ENCODE measurements at regions not wholly inside any gene's neighbourhood (a gene's known extent, or its start where the extent isn't known, plus 50 kb on each side); places are given as distances from the start of the nearest gene placed in this dataset.
"Not testable (repeated sequence)": the region's sequence is repeated elsewhere in the genome, so short reads cannot be mapped to it uniquely, and the experiment has no call there.

DNA sequence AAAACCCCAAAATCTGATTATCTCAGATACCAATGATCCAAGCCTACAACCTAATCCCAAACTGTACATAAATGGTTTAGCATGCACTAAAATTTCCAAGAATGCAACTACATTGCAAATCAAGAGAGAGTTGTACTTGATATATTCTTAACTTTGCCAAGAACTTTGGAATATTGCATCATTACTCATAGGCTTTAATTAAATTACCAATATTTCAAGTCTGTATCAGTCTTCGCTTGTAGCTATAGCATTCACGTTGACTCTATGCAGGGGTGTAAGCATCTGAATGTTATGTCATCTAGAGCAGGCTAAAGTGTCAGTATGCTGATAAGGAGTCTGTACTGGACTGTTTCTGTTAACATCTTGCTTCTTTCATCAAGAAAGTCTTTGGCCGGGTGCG is 56.3 kb downstream of the FOXI3 start:
- no peak for DNase-seq

DNA sequence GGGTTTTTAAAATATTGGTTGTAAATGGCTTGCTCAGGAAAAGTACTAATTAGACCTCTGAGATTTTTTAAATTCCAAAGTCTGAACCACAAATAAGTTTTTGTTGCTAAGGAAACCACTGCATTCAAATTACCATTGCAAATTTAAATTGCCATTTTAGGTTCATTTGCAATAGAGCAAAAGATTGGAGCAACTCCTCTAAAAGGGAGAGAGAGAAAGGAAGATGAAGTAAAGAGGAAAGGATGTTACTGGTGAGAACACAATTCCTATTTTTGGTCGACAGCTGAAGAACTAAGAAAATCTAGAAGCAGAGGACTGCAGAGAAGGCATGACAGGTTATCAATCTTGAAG is 74.9 kb downstream of the FOXI3 start:
- no peak for DNase-seq

DNA sequence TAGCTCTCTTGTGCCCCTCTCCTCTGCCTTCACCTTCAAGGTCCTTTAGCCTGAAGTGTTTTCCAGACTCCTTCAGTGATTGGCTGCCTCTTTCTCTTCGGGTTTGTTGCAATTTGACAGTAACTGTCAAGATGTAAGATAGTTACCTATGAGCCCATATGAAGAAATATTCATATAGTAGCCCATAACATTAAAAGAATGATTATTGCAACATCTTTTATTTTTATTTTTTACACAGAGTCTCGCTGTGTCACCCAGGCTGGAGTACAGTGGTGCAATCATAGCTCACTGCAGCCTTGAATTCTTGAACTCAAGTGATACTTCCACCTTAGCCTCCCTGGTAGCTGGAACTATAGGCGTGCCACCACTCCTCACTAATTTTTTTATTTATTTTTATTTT is 80.5 kb downstream of the FOXI3 start:
- DNase-seq: no peak

DNA sequence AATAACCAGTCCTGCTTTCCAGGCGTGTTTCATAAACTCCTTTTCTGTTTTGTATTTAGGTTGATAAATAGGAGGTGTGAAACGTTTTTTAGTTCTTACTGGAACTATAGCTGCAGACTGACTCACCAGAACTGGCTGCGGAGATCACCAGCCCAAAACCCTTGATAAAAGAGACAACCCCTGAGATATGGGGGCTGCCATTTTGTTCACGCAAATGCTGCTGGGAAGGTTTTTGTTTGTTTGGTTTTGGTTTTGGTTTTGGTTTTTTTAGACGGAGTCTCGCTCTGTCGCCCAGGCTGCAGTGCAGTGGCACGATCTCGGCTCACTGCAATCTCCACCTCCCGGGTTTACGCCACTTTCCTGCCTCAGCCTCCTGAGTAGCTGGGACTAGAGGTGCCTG is 87.1 kb downstream of the FOXI3 start:
- not testable (repeated sequence) for DNase-seq

DNA sequence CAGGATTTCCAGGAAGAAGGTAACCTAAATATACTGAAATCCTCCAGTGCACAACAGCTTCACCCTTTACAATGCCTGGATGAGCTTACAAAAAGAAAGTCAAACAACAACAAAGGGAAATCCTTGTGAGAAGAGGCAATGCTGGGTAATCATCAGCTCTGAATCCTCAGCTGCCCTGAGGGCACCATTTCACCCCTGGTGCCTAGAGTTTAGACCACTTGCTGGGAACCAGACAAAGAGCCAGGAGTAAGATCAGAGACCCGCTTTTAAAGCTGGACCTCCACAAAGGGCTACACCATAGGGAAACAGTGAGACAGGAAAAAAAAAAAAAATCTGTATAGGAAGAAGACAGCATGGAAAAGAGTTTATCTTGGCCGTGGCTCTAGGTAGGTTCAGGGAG is 97.0 kb downstream of the FOXI3 start:
- no peak for DNase-seq

DNA sequence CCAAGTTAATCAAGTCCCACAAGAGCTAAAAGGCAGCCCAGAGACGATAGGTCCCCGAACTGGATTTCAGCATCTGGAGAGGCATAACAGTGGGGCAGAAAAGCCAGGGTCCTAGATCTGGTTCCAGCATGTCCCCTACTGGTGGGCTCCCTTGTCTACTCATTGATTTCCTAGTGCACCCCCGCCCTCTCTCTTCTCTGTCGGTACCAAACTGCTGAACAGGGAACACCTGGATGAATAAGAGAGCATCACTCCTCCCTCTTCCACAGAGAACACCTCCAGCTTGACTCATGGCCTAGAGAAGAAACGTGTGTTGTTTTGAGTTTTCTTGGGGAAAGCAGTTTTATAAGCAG is 101.3 kb downstream of the FOXI3 start:
- no peak for DNase-seq

DNA sequence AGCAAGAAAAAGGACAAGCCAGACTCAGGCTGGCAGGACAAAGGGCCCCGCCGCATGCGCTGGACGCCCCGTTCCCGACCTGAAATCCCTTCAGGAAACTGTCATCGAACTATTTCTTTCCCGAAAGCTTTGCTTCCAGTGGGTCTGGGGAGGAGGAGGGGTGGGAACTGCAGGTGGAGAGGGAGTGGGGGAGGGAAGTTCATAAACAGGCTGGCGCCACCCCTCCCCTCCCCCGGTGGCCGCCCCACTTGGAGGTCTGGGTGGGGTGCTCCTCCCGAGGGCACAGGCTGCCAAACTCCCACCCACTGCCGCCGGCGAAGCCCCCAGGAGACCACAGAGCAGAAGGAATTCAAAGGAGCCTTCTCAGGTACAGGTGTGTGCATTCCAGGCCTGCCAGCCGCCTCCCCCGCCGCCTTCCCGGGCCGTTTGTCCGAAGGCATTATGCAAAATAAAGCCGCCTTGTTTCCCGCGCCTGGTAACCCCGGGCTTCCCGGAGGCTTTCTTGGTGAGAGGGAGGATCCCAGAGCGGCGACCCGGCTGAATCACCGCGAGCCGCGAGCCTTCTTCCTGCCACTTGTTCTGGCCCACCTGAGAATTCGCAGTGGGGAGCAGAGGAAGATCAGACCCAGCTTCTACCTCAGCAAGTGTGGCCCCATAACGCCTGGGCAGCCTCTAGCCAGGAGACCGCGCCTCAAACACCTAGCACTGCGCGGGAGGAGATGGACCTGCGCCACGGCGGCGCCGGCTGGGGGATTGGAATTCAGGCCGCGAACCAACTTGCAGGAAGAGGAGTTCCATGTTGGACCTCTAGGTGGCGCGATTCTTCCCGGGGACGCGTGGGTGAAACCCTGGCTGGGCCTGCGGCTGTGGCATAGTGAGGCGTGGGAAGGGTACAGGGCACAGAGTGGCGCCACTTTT is 101.9 kb downstream of the FOXI3 start:
- DNase-seq: no peak

DNA sequence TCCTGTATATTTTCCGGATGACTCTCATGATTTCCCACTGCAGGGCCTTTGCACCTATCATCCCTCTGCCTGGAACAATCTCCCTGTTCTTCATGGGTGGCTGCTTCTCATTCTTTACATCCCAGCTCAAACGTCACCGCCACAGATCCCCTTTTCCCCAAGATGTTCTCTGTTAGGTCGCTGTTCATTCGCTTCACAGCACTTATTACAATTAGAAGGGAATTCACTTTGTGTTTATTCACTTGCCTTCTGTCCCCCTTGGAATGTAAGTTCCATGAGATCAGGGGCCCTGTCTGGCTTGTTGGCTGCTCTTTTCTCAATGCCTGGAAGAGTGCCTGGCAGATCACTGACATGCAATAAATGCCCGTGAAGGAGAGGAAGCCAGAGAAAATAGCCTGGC is 106.7 kb downstream of the FOXI3 start:
- DNase-seq: no peak

DNA sequence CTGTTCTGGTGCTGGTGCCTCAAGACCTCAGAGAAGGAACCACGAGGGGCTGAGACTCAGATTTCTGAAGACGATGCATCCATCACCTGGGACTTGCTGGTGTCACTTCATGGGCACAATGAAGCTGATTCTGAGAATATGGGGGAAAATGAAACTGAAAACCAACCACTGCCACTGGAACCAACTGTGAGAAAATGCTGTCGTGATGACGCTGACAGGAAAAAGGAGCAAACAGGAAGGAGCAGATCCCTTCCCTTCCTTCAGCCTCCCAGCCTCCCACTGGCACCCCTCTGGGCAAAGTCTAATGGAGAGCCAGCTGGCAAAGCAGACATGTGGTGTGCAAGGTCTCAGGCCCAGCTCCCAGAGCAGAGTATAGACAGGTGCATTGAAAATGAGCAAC is 109.7 kb downstream of the FOXI3 start:
- DNase-seq: no peak

DNA sequence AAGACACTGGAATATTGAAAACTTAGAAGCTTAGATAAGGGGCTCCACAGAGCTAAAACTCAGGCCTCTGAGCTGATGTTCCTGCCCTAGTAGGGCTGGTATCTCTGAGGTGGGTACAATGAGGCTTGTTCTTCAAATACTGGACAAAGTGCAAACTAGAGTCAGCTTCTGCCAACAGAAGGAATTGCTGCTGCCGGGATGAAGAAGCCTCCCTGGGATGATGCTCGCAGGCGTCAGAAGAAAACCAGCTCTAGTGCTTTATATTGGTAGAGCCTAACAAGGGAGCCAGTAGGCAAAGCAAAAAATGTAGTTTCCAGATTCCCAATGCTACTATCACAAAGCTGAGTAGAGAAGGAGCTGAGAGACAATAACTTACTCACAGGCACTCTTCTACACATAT is 118.1 kb downstream of the FOXI3 start:
- DNase-seq: no peak

DNA sequence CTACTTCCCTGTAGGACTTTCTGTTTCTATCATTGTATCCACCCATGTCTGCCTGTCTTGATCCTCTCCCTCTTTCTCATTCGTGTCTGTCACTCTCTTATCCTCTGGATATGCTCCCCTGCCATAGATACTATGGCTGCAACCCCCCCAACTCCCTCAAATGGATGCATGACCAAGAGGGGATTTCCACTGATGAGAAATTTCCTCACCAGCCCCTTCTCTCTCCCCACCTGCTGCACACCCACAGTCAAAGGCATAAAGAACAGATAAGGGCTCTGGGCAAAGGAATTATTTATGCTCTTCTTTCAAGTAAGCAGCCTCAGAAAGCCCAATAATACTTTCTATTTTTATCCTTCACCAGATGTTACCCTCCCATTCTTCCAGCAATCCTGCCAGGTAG is 121.3 kb downstream of the FOXI3 start:
- DNase-seq: no peak

DNA sequence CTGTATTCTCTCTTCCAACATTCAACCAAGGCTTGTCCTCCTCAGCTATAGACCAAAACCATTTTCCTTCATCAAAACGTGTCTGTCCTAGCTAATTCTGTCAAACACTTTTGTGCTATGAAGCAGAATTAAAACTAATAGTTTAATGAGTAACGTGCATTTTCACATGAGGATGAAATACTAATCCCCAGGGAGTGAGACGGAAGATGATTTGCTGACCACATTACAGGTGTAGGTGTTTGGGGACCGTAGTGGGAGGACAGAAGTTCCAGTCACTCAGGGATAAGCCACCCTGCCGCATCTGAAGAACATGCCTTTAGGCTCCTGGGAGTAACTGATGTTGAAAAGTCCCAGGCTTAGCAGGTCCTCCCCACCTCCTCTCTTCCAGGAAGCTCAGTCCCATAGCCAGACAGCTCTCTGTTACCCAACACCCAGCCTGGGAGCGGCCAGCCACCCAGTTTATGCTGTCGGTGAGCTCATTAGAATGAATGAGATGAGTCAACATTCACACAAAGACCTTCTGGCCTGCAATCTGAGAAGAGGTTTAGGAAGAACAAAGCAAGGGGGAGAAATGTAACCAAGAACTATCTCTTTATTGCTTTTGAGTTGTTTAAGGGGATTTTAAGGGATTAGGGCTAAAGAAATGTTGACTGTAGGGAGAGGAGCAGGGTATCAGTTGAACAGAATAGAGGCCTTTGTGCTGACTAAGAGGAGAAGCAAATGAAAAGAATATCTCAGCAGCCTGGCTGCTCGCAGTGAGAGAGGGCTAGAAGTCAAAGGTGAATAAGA is 122.5 kb downstream of the FOXI3 start:
- peak; percentile 33 for DNase-seq

DNA sequence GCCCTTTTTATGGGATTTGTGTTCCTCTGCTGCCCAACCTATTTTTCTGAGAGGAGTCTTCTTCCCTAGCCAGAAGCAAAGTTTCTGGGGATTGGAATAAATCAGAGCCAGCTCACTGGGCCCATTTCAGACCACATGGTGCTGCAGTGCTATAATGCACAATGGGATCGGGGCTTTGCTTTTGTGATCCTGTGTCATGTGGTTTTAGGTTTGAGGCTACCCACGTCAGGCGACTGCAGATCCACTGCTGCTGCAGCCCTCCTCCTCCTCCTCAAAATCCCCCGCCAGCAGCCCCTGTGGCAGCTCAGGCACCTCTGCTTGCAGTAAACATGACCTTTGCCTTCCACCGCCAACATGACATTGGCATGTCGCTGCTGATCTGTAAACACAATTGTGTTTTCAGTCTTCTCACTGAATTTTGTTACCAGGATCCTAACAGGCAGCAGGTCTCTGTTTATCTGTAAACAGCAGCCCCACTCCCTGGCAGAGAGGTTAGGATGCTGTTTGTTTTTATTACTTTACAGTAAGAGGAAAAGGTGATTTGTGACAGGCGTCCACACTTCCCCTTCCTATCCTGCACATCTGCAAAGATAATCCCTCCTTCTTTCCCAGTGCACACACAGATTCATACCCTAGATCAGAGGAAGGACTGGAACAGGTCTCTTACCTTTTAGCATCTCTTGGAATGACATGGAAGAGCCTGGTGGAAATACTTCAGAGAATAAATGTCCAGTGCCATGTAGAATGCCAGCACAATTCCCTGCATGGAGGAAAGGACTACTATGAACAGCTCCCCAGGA is 130.8 kb downstream of the FOXI3 start:
- DNase-seq: no peak

DNA sequence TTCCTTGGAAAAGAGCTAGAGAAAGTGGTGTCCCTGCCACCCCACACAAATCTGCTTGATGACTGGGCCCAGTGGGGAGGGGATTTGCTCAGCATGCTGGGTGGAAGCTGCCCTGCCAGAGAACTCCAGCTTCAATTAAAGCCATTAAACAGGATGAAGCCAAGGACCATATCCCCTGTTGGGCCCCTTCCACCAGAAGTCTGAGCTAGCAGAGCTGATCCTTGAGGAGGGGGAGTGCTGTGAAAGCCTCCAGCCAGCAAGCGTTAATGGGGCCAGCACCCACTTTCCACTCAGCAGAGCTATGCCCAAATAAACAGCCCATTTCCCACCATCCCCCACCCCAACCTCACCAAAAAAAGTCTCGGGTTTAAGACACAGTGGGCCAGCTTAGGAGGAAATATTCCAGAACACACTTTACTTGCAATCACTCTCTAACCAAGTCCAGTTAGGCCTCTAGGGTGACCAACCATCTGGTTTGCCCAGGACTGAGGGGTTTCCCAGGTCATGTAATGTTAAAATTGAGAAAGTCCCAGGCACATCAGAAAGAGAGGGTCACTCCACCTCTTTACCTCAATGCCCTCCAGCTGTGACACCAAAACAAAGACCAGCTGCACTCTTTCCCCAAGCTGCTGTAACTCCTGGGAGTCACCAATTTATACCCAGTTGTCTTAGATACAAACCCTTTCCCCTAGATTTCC is 132.3 kb downstream of the FOXI3 start:
- no peak for DNase-seq

DNA sequence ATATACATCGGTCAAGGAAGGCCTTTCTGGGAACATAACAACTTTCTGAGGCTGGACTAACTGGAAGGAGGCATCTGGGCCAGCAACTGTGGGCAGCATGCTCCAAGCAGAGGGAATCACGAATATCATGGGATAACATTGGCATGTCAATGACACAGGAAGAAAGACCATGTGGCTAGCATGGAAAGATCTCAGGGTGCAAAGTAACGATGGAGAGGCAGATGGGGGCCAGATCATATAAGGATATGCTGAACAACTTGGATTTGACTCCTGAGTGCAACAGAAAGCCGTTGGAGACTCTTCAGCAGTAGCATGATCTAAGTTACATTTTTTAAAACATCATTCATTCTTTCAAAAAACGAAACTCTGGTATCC is 133.6 kb downstream of the FOXI3 start:
- no peak for DNase-seq

DNA sequence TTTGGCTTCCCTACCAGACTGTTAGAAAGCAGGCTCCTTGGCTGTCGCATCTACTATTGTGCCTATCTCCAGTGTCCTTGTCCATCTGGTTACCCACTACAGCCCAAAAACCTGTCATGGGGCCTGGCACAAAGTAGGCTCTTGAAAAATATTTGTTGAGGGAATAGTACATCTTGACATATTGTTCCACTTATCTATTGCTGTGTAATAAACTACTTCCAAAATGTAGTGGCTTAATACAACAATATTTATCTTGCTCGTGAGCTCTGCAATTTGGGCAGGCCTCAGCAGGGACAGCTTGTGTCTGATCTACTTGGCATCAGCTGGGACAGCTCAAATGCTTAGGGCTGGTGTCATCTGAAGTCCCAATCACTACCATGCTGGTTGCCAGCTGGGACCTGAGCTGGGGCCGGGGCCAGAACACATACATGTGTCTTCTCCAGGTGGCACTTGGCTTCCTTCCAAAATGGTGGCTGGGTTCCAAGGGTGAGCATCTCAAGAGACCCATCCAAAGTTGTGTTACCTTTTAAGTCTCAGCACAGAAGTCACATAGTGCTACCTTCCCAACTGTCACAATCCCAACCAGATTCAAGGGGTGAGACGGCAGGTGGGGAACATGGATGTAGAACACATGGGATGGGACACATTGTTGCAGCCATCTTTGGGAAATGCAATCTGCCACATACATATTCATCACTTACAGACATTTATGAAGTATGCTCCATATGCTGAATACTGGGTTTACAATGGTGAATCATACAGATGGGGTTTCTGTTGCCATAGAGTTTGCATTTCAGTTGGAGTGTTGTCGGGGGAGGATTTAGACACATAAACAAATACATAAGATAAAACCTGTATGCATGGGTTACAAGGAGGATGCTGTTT is 134.2 kb downstream of the FOXI3 start:
- no peak for DNase-seq

DNA sequence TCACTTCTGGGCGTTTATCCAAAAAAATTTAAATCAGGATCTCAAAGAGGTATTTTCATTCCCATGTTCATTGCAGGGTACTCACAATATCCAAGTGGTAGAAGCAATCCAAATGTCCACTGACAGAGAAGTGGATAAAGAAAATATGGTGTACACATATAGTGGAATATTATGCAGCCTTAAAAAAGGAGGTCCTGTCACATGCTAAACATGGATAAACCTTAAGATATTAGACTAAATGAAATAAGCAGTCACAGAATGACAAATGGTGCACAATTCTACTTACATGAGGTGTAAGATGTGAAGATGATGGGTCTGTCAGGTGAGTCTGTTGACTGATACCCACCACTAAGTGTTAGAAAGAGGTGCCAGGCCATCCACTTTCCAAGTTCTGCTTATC is 140.6 kb downstream of the THNSL2 start:
- DNase-seq: no peak

DNA sequence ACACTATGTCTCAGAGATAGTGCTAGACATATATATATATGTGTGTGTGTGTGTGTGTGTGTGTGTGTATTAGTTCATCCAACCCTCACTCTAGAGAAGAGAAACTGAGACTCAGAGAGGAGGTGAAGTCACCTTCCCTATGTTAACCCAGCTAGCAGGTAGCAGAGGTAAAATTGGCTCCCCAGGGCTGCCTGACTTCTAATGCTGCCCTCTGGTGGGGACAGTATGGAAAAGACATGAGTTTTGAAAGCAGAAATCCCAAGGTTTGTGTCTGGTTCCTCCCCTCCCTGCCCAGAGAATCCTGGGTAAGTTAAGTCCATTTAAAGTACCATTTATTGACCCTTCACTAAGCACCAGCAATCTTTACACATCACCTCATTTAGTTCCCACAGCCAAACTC is 137.7 kb downstream of the THNSL2 start:
- no peak for DNase-seq

DNA sequence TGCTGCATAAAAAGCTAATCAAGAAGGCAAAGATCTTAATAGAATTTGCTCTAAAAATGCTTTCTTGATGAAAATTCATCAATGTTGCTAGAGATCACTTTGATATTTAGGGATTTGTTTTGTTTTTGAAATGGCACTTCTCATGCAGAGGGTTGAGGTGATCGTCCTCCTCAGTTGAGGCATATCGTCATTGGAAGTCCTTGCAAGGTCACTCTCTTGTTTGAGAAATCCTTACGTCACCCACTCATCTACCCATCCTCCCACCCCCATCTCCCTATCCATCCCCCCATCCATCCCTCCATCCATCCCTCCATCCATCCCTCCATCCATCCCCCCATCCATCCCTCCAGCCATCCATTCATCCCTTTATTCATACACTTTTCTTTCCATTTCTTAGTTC is 133.7 kb downstream of the THNSL2 start:
- DNase-seq: no peak

DNA sequence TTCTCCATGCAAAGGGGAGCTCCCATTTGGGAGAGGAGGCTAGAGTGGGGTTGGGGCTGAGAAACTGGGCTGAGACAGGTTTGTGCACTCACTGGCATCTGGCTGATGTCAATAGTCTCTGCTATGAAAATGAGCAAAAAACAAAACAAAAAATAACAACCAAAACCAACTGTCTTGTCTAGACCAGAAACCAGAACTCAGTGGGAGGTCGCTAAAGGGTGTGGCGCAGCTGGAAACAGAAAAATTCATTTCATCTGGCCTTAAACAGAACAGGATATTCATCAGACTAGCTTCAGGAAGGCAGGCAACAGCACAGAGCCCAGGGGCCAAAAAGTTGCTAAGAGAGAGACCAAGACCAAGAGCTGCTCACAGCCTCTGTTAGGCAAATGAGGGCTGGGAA is 126.1 kb downstream of the THNSL2 start:
- no peak for DNase-seq

DNA sequence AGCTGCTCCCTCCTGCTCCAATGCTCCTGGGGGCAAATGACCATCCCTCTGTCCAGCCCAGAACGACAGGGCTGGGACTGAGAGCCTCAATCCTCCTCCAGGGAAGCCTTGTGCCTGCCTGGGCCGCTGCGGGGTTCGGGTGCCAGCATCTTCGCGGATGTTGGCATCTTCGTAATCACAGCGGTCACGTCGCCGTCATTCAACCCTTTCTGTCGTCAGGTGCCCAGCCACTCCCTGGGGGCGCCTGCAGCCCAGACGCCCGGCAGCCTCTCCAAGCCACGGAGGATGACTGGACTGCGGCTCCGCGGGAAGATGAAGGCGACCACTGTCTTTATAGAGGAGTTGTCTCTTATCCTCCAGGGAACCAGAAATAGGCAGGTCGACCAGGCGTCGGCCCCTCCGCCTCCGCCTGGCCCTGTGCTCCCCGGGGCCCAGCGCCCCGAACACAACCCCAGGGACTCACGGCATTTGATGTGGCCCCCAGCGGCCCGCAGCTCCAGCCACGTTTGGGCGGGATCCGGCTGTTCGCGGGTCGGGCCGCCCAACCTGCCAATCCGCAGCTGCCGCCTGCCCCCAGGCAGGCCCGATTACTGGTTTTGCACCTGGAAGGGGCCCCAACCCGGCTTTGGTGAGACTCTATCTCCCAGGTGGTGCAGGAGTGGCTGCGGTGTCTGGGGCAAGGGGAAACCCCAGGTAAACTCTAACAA is 113.9 kb downstream of the THNSL2 start:
- no peak for DNase-seq

All from SHP77 treated with DMSO at 0.1 percent for 48 hours (cell line).